ENCODE measurements at regions not wholly inside any gene's neighbourhood (a gene's known extent, or its start where the extent isn't known, plus 50 kb on each side); places are given as distances from the start of the nearest gene placed in this dataset.

DNA sequence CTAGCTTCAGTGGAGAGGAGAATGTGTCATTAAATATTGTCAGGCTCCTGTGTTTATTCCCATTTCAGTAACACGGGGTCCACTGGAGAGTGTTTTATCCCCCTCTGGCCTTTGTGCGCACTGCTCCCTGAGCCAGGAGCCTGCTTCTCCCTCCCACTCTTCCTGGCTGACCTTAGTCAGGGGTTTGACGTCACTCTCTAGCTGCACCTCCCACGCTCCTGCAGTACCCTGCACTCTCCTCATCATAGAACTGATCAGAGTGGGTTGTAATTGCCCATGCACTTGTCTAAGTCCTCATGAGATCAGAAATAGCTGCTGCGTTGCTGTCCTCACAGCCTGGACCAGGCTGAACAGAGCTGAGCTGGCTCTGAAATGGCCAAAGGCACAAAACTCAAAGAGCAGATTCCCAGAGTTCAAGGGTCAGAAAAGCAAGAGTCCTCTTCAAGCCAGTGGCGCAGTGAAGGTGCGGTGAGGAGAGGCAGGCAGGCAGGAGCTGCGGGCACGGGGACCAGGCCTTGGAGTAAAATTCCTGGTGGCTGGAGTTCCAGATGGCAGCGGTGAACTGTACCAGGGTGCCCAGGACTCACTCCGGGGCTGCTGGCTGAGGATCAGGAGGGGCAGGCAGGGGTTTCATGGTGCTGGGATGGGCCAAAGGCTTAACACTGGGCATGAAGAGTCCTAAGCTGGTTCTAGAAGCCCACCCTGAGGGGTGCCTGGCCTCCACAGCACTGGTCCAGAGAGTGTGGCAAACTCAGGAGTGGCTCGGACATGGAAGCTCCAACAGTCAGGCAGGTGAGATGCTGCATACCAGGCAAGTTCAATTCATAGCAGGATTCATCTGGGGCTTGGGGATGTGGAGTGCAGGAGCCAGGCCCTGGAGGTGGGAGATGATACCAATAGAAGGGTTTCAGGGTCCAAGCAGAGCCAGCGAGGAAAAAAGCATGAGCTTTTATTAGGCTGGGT, 170.9 kb downstream of the SCP2D1 start:
- Mint-ChIP-seq H3K27me3 (ENCODE audit: low read depth) (no peaks in the 10 kb centered on the region), H3K4me3 (no peak overlapping the region), H3K4me1 (peaks cover 3% of the 10 kb centered on the region), H3K27ac (no peak overlapping the region), H3K36me3 (no peaks in the 10 kb centered on the region), H3K9me3 (no peaks in the 10 kb centered on the region)
- TF ChIP-seq CTCF (IDR thresholded peaks at IDR 0.05; ENCODE audit: unreplicated experiment): no peak
- no peak for DNase-seq (ENCODE audit: low spot score in 2 of 2, unreplicated experiment in 2 of 2)

GRCh38 chr20:18985551-18985950, 172.0 kb downstream of the SCP2D1 start:
- no peaks in the 10 kb centered on the region for H3K27me3 Mint-ChIP-seq (ENCODE audit: low read depth)
- H3K4me1 Mint-ChIP-seq: peaks cover 3% of the 10 kb centered on the region
- TF ChIP-seq CTCF (IDR thresholded peaks at IDR 0.05; ENCODE audit: unreplicated experiment): no peak
- no peak overlapping the region for H3K4me3 Mint-ChIP-seq
- H3K9me3 Mint-ChIP-seq: no peaks in the 10 kb centered on the region
- H3K36me3 Mint-ChIP-seq: no peaks in the 10 kb centered on the region
- DNase-seq (ENCODE audit: low spot score in 2 of 2, unreplicated experiment in 2 of 2): no peak
- H3K27ac Mint-ChIP-seq: no peak overlapping the region

GRCh38 chr20:18986146-18986830, 172.7 kb downstream of the SCP2D1 start:
- Mint-ChIP-seq H3K4me1 (peaks cover 3% of the 10 kb centered on the region), H3K36me3 (no peaks in the 10 kb centered on the region), H3K4me3 (no peak overlapping the region), H3K9me3 (no peaks in the 10 kb centered on the region), H3K27ac (no peak overlapping the region), H3K27me3 (ENCODE audit: low read depth) (no peaks in the 10 kb centered on the region)
- TF ChIP-seq CTCF (IDR thresholded peaks at IDR 0.05; ENCODE audit: unreplicated experiment): no peak
- DNase-seq (ENCODE audit: low spot score in 2 of 2, unreplicated experiment in 2 of 2): no peak

DNA sequence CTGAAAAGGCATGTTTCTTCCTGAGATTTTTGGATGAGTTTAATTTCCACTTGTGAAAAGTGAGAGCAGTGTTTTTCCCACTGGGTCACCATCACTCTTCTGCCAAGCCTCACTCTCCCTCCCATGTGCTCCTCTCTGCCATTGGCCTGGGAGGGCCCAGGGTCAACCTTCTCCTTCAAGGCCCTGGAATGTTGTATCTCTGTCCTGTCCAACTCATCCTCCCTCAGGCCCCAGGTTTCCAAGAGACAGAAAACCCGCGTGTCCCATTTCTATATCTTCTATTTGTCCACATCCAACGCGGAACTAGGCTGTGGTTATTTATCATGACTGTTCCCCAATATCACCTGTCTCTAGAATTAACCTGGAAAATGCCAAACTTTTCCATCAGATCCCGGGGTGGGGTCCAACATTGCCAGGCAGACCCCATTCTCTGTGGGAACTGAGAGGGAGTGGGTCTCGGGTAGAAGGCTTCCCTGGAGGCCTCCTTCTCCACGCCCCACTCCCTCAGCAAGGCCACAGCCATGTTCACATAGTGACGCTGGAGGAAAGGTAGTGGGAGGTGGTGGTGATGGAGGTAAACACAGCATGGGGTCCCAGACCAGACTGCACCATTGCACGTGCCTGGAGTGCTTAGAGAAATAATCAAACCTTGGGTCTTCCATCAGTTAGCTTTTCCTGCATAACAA, 173.5 kb downstream of the SCP2D1 start:
- H3K27ac Mint-ChIP-seq: no peak overlapping the region

More for the DNA sequence above, 173.5 kb downstream of the SCP2D1 start:
- Mint-ChIP-seq H3K9me3 (no peaks in the 10 kb centered on the region), H3K4me3 (no peak overlapping the region), H3K36me3 (no peaks in the 10 kb centered on the region), H3K4me1 (peaks cover 3% of the 10 kb centered on the region), H3K27me3 (ENCODE audit: low read depth) (no peaks in the 10 kb centered on the region)
- no peak for DNase-seq (ENCODE audit: low spot score in 2 of 2, unreplicated experiment in 2 of 2)
- no peak for TF ChIP-seq CTCF (IDR thresholded peaks at IDR 0.05; ENCODE audit: unreplicated experiment)

All from mesothelial cell of epicardium (in vitro differentiated cells).